IPS-15b (cell line): ENCODE measurements at regions not wholly inside any gene's neighbourhood (a gene's known extent, or its start where the extent isn't known, plus 50 kb on each side); places are given as distances from the start of the nearest gene placed in this dataset.

Experiments
- H3K27me3 ChIP-seq: one replicate; pipeline ENCODE4 v1.6.1; 2013; ENCODE audit warnings: low read length; ENCODE audit not compliant: control insufficient read depth, insufficient read depth
- H3K36me3 ChIP-seq: one replicate; pipeline ENCODE4 v1.6.1; 2013; ENCODE audit warnings: low read length; ENCODE audit not compliant: control insufficient read depth, insufficient read depth
- H3K4me1 ChIP-seq: one replicate; pipeline ENCODE4 v1.6.1; 2013; ENCODE audit warnings: mild to moderate bottlenecking, low read length; ENCODE audit not compliant: control insufficient read depth, insufficient read depth
- H3K4me3 ChIP-seq: one replicate; pipeline ENCODE4 v1.5.1; 2013; ENCODE audit warnings: low read depth, low read length
- H3K9ac ChIP-seq: one replicate; pipeline ENCODE4 v1.6.1; 2013; ENCODE audit warnings: low read depth, mild to moderate bottlenecking, low read length
- H3K9me3 ChIP-seq: one replicate; pipeline ENCODE4 v1.6.1; 2013; ENCODE audit warnings: mild to moderate bottlenecking, low read length; ENCODE audit not compliant: control insufficient read depth, insufficient read depth

GRCh38 chr20:6886065-6886729, 118.7 kb downstream of the BMP2 start:
- no peak overlapping the region for H3K4me3 ChIP-seq
- H3K36me3 ChIP-seq = no peaks in the 10 kb centered on the region
- H3K27me3 ChIP-seq = no peaks in the 10 kb centered on the region
- H3K9ac ChIP-seq = no peak overlapping the region
- H3K9me3 ChIP-seq = no peaks in the 10 kb centered on the region
- no peaks in the 10 kb centered on the region for H3K4me1 ChIP-seq

DNA sequence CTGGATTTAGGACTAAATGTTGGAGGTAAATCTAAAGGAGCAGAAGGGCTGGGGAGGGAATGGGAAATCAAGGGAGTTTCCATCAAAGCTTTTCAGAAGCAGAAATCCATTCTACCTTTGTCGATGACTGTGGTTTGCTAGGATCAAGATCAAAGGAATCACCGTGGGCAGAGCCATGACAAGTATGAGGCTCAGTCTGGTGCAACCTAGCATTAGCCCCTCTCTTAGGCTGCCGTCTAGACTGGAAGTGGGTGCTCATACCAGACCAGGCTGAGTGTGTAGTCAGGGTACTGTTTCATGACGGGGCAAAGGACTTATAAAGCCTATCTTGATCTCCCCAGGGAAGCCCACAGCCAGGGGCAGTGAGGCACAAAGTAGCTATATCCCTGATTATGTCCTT, 120.5 kb downstream of the BMP2 start:
- Histone ChIP-seq H3K4me3 (no peak overlapping the region), H3K4me1 (no peaks in the 10 kb centered on the region), H3K9me3 (no peaks in the 10 kb centered on the region), H3K27me3 (no peaks in the 10 kb centered on the region), H3K36me3 (no peaks in the 10 kb centered on the region), H3K9ac (no peak overlapping the region)

- Histone ChIP-seq H3K36me3 (no peaks in the 10 kb centered on the region), H3K27me3 (no peaks in the 10 kb centered on the region), H3K4me3 (no peak overlapping the region), H3K4me1 (no peaks in the 10 kb centered on the region), H3K9me3 (no peaks in the 10 kb centered on the region), H3K9ac (no peak overlapping the region)
Measured at GRCh38 chr20:6888736-6889395, 121.4 kb downstream of the BMP2 start.

GRCh38 chr20:6892724-6893123, 125.2 kb downstream of the BMP2 start:
- H3K4me3 ChIP-seq = no peak overlapping the region
- no peak overlapping the region for H3K9ac ChIP-seq
- H3K4me1 ChIP-seq = no peaks in the 10 kb centered on the region
- no peaks in the 10 kb centered on the region for H3K27me3 ChIP-seq
- H3K9me3 ChIP-seq = no peaks in the 10 kb centered on the region
- no peaks in the 10 kb centered on the region for H3K36me3 ChIP-seq

- Histone ChIP-seq H3K4me1 (peaks cover 8% of the 10 kb centered on the region), H3K9ac (no peak overlapping the region), H3K36me3 (no peaks in the 10 kb centered on the region), H3K4me3 (no peak overlapping the region), H3K9me3 (no peaks in the 10 kb centered on the region), H3K27me3 (no peaks in the 10 kb centered on the region)
Measured at GRCh38 chr20:6898928-6899327, 131.4 kb downstream of the BMP2 start.

DNA sequence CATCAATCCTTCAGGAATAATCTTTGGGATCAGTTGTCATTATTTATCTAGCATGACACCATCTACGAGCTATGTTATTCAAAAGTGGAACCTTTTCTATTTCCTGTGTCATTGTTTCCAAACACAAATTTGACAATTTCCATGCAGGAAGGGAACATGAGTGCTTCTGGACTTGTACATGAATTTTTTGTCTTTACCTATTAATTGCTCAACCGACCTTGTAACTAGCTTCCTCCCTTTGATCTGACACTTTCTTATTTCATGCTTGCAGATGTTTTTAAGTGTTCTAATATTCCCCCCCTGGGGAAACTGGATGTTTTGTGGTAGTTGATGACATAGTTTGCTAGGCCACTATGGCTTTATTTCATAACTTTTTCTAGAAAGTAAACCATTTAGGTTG, 139.4 kb downstream of the BMP2 start:
- Histone ChIP-seq H3K9me3 (no peaks in the 10 kb centered on the region), H3K36me3 (no peaks in the 10 kb centered on the region), H3K9ac (no peak overlapping the region), H3K4me3 (no peak overlapping the region), H3K4me1 (peaks cover 14% of the 10 kb centered on the region), H3K27me3 (no peaks in the 10 kb centered on the region)

- Histone ChIP-seq H3K36me3 (no peaks in the 10 kb centered on the region), H3K27me3 (no peaks in the 10 kb centered on the region), H3K4me1 (peaks cover 14% of the 10 kb centered on the region), H3K9me3 (no peaks in the 10 kb centered on the region), H3K4me3 (no peak overlapping the region), H3K9ac (no peak overlapping the region)
Measured at GRCh38 chr20:6908673-6909072, 141.2 kb downstream of the BMP2 start.

GRCh38 chr20:6909608-6910007, 142.1 kb downstream of the BMP2 start:
- H3K9me3 ChIP-seq = no peaks in the 10 kb centered on the region
- no peaks in the 10 kb centered on the region for H3K27me3 ChIP-seq
- peaks cover 14% of the 10 kb centered on the region for H3K4me1 ChIP-seq
- H3K9ac ChIP-seq = no peak overlapping the region
- H3K36me3 ChIP-seq = no peaks in the 10 kb centered on the region
- H3K4me3 ChIP-seq = no peak overlapping the region

- no peaks in the 10 kb centered on the region for H3K9me3 ChIP-seq
- H3K4me3 ChIP-seq = no peak overlapping the region
- H3K4me1 ChIP-seq = peaks cover 2% of the 10 kb centered on the region
- no peaks in the 10 kb centered on the region for H3K36me3 ChIP-seq
- H3K27me3 ChIP-seq = no peaks in the 10 kb centered on the region
- no peak overlapping the region for H3K9ac ChIP-seq
Measured at GRCh38 chr20:6914986-6915385, 147.5 kb downstream of the BMP2 start.

DNA sequence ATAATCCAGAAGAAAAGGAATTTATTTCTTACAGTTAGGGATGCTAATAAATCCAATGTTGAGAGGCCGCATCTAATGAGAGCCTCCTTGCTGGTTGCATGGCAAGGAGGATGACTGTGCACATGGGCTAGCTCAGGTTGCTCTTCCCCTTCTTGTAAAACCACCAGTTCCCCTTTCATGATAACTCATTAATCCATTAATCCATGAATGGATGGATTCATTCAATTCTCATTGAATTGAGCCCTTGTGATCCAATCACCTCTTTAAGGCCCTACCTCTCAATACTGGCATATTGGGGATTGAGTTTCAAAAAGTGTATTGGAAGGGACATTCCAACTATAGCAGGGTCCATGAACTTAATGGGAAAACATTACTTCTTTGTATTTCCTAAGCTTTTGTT, 149.5 kb downstream of the BMP2 start:
- no peaks in the 10 kb centered on the region for H3K36me3 ChIP-seq
- peaks cover 2% of the 10 kb centered on the region for H3K4me1 ChIP-seq
- no peak overlapping the region for H3K9ac ChIP-seq
- H3K9me3 ChIP-seq = no peaks in the 10 kb centered on the region
- no peak overlapping the region for H3K4me3 ChIP-seq
- no peaks in the 10 kb centered on the region for H3K27me3 ChIP-seq

- H3K4me1 ChIP-seq = peaks cover 2% of the 10 kb centered on the region
- H3K4me3 ChIP-seq = no peak overlapping the region
- no peak overlapping the region for H3K9ac ChIP-seq
- H3K9me3 ChIP-seq = no peaks in the 10 kb centered on the region
- H3K36me3 ChIP-seq = no peaks in the 10 kb centered on the region
- no peaks in the 10 kb centered on the region for H3K27me3 ChIP-seq
Measured at GRCh38 chr20:6919792-6920468, 152.4 kb downstream of the BMP2 start.
